HepG2 (cell line): ENCODE measurements at regions not wholly inside any gene's neighbourhood (a gene's known extent, or its start where the extent isn't known, plus 50 kb on each side); places are given as distances from the start of the nearest gene placed in this dataset.

Source experiments
- AKAP8 ChIP-seq: sonication (generic); formaldehyde crosslinking; IDR thresholded peaks from 2 replicates; pipeline ENCODE4 v1.5.1; 2020; ENCODE audit warnings: mild to moderate bottlenecking, missing genetic modification reagents
- ARNT ChIP-seq: fragments of 450-650 bp; IDR thresholded peaks from 2 replicates; pipeline ENCODE4 v1.6.1; 2017
- CHD4 ChIP-seq: fragments of 200-600 bp; sonication (generic); IDR thresholded peaks from 2 replicates; pipeline ENCODE4 v1.7.0; 2017; ENCODE audit warnings: mild to moderate bottlenecking, low read length, borderline replicate concordance
- FOXJ3 ChIP-seq: sonication (generic); formaldehyde crosslinking; IDR thresholded peaks from 2 replicates; pipeline ENCODE4 v1.4.0; 2020; ENCODE audit warnings: missing genetic modification reagents, mild to moderate bottlenecking, borderline replicate concordance
- JUNB ChIP-seq: sonication (generic); formaldehyde crosslinking; IDR thresholded peaks from 2 replicates; pipeline ENCODE4 v1.8.0; 2022; ENCODE audit warnings: missing genetic modification reagents, mild to moderate bottlenecking, borderline replicate concordance
- POLR2AphosphoS5 ChIP-seq: IDR thresholded peaks from 2 replicates; pipeline ENCODE4 v1.6.1; 2012; ENCODE audit warnings: low read depth, low read length
- ZNF512 ChIP-seq: sonication (generic); formaldehyde crosslinking; IDR thresholded peaks from 2 replicates; pipeline ENCODE4 v1.4.0; 2020; ENCODE audit warnings: mild to moderate bottlenecking, missing genetic modification reagents
- ZNF558 ChIP-seq: sonication (generic); formaldehyde crosslinking; IDR thresholded peaks from 2 replicates; pipeline ENCODE4 v1.9.0; 2022; ENCODE audit warnings: mild to moderate bottlenecking, missing genetic modification reagents, borderline replicate concordance

GRCh38 chr13:84655677-84656076 lies 773.4 kb upstream of the SLITRK1 start:
- TF ChIP-seq AKAP8: no peak
- no peak for TF ChIP-seq ARNT
- no peak for TF ChIP-seq ZNF558 (CRISPR knock-in tag)
- no peak for TF ChIP-seq POLR2AphosphoS5
- TF ChIP-seq CHD4: no peak
- TF ChIP-seq ZNF512: no peak
- TF ChIP-seq FOXJ3 (CRISPR knock-in tag): no peak
- TF ChIP-seq JUNB (CRISPR knock-in tag): no peak
